ENCODE measurements at regions not wholly inside any gene's neighbourhood (a gene's known extent, or its start where the extent isn't known, plus 50 kb on each side); places are given as distances from the start of the nearest gene placed in this dataset.

- no peak for TF ChIP-seq CTCF (IDR thresholded peaks at IDR 0.05)
Measured at GRCh38 chr10:124162136-124162535, 68.7 kb upstream of the CHST15 start.

GRCh38 chr10:124161601-124162000, 68.2 kb upstream of the CHST15 start:
- TF ChIP-seq CTCF (IDR thresholded peaks at IDR 0.05) = no peak

- no peak for TF ChIP-seq CTCF (IDR thresholded peaks at IDR 0.05)
Measured at GRCh38 chr10:124160943-124161582, 67.7 kb upstream of the CHST15 start.

- no peak for TF ChIP-seq CTCF (IDR thresholded peaks at IDR 0.05)
Measured at GRCh38 chr10:124160176-124160575, 66.8 kb upstream of the CHST15 start.

GRCh38 chr10:124159153-124159552, 65.8 kb upstream of the CHST15 start:
- TF ChIP-seq CTCF (IDR thresholded peaks at IDR 0.05) = no peak

- TF ChIP-seq CTCF (IDR thresholded peaks at IDR 0.05) = no peak
Measured at GRCh38 chr10:124158592-124158991, 65.2 kb upstream of the CHST15 start.

- no peak for TF ChIP-seq CTCF (IDR thresholded peaks at IDR 0.05)
Measured at GRCh38 chr10:124157271-124157681, 63.9 kb upstream of the CHST15 start.
